NCI-H2107 treated with DMSO at 0.1 percent for 48 hours (cell line): ENCODE measurements at regions not wholly inside any gene's neighbourhood (a gene's known extent, or its start where the extent isn't known, plus 50 kb on each side); places are given as distances from the start of the nearest gene placed in this dataset.
"Not testable (repeated sequence)": the region's sequence is repeated elsewhere in the genome, so short reads cannot be mapped to it uniquely, and the experiment has no call there.

Experiments
- DNase-seq: peaks from one replicate; lab custom pipeline; 2025; ENCODE audit not compliant: unreplicated experiment; lab: John Stamatoyannopoulos, UW

GRCh38 chr4:31007858-31008257 lies 287.7 kb downstream of the PCDH7 start:
- DNase-seq = no peak

- no peak for DNase-seq
These were observed 289.8 kb downstream of the PCDH7 start for GRCh38 chr4:31009926-31010325.

- no peak for DNase-seq
These were observed 295.0 kb downstream of the PCDH7 start for GRCh38 chr4:31015123-31015522.

- DNase-seq = no peak
These were observed 296.3 kb downstream of the PCDH7 start for GRCh38 chr4:31016322-31017061.

DNA sequence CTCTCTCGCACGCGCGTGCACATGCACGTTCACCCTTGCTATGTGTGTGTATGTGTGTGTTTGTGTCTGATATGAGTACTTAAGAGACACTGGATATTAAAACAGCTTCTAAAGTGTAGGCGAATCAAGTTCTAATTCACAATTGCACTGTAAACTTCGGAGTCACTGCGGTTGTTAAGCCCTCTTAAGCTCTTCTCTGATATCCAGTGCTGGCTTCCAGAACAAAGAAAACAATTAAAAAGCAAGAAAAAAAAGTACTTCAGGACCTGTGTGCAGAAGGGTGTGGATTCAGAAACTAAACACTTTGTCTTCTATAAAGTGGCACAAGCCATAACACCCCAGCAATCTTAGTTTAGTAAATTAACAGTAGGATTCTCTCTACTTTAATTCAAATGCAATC lies 300.2 kb downstream of the PCDH7 start:
- peak; percentile 10 for DNase-seq

DNA sequence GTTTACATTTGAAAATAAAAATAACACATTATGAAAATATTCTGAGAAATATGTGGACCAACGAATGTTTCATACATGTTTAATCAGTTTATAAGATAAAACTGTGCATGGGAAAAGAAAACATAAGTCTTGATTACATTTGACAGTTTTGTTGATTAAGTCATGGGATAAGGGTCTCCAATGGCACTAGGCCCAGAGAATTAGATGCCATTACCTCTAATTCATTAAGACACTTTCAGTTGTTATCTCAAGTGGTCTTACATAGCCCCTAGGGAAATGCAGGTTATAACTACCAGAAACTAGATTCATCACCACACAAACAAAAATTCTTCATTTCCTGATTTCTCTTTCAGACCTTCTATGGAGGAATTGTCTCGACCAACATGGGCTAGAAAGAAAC lies 300.8 kb downstream of the PCDH7 start:
- DNase-seq = no peak

DNA sequence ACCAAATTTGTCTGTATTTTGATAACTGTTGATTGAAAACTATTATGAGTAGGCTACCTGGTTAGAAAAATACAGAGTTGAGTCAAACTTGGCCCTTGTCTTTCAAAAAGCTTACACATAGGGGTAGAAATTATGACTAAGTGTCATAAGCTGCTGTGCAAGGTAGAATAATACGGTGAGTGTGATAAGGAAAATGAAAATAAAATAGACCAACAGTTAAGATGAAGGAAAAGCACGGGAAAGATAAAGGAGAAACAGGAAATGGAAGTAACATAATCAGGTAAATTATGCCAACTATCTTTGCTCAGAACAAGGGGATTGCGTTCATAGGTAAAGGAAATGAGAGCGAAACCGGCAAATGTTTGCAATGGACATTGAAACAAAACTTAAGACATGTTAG lies 302.5 kb downstream of the PCDH7 start:
- no peak for DNase-seq

DNA sequence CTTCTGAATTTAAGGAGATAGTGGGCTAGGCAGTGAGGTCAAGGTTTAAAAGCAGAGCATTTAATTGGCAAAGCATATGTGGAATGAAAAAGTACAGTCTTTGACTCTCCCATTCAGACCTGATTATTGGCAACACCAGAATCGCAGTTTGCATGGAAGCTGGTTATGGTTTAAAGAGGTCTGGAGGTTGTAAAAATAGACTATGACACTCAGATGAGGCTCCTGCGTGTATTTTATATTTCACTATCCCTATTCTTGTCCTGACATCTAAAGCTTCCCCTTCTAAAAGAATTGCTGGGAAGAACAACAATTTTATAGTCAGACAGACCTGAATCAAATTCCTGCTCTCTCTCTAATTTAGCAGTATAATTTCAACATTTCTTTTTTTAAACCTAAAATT lies 302.9 kb downstream of the PCDH7 start:
- DNase-seq = no peak

DNA sequence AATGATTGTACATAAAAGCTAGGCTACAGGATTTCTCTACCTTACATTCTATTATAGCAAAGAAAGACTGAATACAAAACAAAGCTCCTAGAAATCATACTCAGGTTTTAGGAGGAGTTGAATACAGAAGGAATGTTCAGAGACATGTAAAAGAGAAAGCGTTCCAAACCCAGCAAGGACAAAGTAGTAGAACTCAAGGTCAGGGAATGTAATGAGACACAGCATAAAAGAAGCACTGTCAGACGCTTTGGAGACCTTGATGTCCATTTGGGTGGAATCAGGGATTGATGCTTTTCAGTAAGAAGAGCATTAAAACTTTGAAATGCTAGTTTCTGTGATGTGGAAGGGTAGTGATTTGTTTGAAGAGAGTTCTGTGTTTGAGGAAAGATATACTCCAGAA lies 303.6 kb downstream of the PCDH7 start:
- no peak for DNase-seq

- not testable (repeated sequence) for DNase-seq
These were observed 304.6 kb downstream of the PCDH7 start for GRCh38 chr4:31024781-31025180.

GRCh38 chr4:31026256-31026655 lies 306.1 kb downstream of the PCDH7 start:
- no peak for DNase-seq

GRCh38 chr4:31034550-31034949 lies 314.4 kb downstream of the PCDH7 start:
- DNase-seq = no peak

- DNase-seq = no peak
These were observed 315.6 kb downstream of the PCDH7 start for GRCh38 chr4:31035761-31036160.

DNA sequence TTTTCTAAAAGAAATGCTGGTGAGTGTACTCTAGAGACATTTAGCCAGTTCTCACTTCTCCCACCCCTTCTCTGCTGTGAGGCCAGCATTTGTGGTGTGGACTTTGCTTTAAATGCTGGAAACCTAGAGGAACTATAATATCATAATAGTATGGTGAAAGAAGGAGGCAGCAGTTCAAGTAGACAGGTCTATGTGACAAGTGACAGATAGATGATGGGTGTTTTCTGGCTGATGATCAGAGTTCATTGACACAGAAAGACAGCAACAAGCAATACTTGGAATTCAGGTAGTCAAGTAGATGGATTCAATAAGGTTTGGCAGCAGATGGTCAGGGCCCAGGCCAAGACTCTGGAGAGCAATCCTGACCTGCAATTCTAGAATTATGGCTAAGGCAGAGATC lies 317.5 kb downstream of the PCDH7 start:
- no peak for DNase-seq

- DNase-seq = no peak
These were observed 319.2 kb downstream of the PCDH7 start for GRCh38 chr4:31039382-31039781.

DNA sequence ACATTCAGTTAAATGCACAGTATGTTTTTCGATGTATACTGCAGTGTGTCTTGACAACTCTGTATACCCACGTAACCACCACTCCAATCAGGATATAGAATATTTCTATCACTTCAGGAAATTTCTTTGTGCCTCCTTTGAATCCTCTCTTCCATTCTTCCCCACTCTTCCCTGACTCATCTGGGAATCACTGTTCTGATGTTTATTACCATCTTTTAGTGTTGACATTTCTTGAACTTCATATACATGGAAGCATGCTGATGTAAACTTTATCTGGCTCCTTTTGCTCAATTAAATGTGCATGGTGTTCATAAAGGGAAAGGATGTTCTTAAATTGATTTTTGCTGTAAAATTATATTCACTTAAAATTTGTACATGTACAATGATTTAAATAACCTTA lies 319.9 kb downstream of the PCDH7 start:
- no peak for DNase-seq

GRCh38 chr4:31041385-31041784 lies 321.2 kb downstream of the PCDH7 start:
- DNase-seq = no peak

DNA sequence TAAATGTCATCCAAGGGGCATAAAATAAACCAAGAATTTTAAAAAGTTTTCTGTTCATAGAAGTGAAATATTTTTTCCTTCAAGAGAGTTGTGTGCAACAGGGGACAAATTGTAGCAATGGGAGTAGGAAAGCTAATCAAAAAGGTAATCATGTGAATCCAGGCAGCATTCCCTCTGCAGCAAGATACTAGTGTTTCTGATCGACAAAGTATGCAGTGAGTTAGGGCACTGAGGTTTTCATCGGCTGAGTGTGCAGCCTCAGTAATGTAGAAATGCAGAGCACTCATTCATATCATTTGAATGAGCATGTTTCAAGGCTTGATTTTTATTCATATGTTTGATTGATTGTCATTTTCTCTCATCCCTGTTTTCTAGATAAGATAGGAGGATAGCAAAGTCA lies 321.7 kb downstream of the PCDH7 start:
- DNase-seq = no peak

DNA sequence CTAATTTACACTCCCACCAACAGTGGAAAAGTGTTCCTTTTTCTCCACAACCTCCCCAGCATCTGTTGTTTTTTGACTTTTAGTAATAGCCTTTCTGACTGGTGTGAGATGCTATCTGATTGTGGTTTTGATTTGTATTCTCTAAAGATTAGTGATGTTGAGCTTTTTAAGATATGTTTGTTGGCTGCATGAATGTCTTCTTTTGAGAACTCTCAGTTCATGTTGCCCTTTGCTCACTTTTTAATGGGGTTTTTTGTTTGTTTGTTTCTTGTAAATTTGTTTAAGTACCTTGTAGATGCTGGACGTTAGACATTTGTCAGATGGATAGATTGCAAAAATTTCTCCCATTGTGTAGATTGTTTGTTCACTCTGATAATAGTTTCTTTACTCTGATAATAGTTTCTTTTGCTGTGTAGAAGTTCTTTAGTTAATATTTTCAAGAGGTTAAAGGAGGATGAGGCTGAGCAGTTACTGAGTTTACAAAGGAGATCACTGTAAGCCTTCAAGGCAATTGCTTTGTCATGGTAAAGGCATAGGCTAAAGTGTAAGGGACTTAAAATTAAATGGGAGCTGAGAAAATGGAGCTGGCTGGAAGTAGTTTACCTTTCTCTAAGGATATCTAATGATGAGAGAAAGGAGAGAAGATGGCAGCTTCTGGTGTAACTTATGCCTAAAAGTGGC lies 323.4 kb downstream of the PCDH7 start:
- no peak for DNase-seq

- DNase-seq = no peak
These were observed 325.0 kb downstream of the PCDH7 start for GRCh38 chr4:31045151-31045550.

DNA sequence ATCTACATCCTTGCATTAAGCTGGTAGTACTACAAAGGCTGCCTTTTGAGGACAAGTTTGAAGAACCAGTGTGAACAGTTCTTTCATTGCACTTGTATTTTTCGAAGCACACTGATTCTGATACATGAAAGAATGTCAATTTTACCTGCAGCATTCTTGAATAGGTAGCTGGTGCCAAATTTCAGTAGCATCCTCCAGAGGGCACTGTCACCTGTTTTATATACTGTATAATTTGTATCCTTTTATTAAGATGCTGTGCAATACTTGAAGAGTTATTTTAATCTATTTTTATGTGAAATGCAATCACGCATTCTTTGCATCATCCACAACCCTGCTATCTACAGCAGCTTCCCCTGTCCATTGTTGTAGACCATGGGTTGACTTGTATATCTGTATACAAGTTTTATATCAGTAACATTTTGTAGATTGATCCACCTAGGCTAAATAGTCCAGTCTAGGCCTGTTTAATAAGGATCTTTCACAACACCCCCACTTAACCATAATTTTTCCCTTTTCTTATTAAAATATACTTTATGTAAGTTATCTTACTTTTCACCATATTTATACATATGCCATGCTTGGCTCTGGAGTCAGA lies 325.7 kb downstream of the PCDH7 start:
- DNase-seq = peak; percentile 4

DNA sequence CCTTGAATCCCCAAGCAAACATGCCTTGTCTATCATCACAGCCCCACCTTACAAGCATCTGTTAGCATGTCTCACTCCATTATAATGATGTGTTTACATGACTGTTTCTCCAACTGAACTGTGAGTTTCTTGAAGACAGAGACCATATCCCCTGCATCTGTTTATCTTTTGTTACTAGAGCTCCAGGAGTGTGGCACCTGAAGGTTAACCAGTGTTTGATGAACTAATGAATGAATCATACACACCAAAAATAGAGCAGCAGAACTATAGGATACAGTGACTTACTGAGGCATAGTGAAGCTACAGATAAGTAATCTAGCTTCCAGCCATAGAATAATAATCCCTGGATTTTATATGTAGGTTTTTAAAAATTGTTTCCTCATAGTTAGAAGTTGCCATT lies 331.0 kb downstream of the PCDH7 start:
- DNase-seq = no peak
